HEK293T (cell line): ENCODE measurements at regions not wholly inside any gene's neighbourhood (a gene's known extent, or its start where the extent isn't known, plus 50 kb on each side); places are given as distances from the start of the nearest gene placed in this dataset.

Experiments used
- CTCF ChIA-PET: fragments of 350-600 bp; formaldehyde crosslinking; extraction: SDS; loops from one replicate; lab custom pipeline; 2021; ENCODE audit warnings: antibody characterized with exemption, inconsistent platforms; lab: Yijun Ruan, JAX
- POLR2A ChIA-PET: fragments of 350-600 bp; formaldehyde crosslinking; extraction: SDS; loops from one replicate; lab custom pipeline; 2020; ENCODE audit warnings: antibody characterized with exemption, inconsistent platforms; lab: Yijun Ruan, JAX
- DNase-seq: peaks from one replicate; pipeline ENCODE4 v3.0.0; 2012; ENCODE audit warnings: mixed read lengths; ENCODE audit errors: extremely low spot score
- ARNT ChIP-seq: fragments of 450-650 bp; IDR thresholded peaks from 2 replicates; pipeline ENCODE4 v1.6.1; 2017; ENCODE audit warnings: mild to moderate bottlenecking
- BHLHE40 ChIP-seq: fragments of 450-650 bp; IDR thresholded peaks from 2 replicates; pipeline ENCODE4 v1.6.1; 2016; ENCODE audit warnings: mild to moderate bottlenecking, moderate library complexity, borderline replicate concordance
- CTBP1 ChIP-seq: fragments of 450-650 bp; IDR thresholded peaks from 2 replicates; pipeline ENCODE4 v1.6.1; 2016; ENCODE audit warnings: borderline replicate concordance
- ELF4 ChIP-seq: fragments of 450-650 bp; IDR thresholded peaks from 2 replicates; pipeline ENCODE4 v1.6.1; 2017; ENCODE audit warnings: antibody characterized with exemption
- FOXA1 ChIP-seq: fragments of 450-650 bp; IDR thresholded peaks from 2 replicates; pipeline ENCODE4 v1.6.1; 2016; ENCODE audit warnings: mild to moderate bottlenecking
- FOXK2 ChIP-seq: fragments of 450-650 bp; IDR thresholded peaks from 2 replicates; pipeline ENCODE4 v1.6.1; 2016; ENCODE audit warnings: mild to moderate bottlenecking
- FOXM1 ChIP-seq: fragments of 450-650 bp; IDR thresholded peaks from 2 replicates; pipeline ENCODE4 v1.6.1; 2017; ENCODE audit warnings: mild to moderate bottlenecking, borderline replicate concordance
- HDGF ChIP-seq: fragments of 450-650 bp; IDR thresholded peaks from 2 replicates; pipeline ENCODE4 v1.6.1; 2017; ENCODE audit warnings: antibody characterized with exemption, borderline replicate concordance
- L3MBTL2 ChIP-seq: fragments of 450-650 bp; conservative IDR thresholded peaks from 2 replicates; pipeline ENCODE4 v1.6.1; 2016; ENCODE audit warnings: mild to moderate bottlenecking
- LEF1 ChIP-seq: fragments of 450-650 bp; IDR thresholded peaks from 2 replicates; pipeline ENCODE4 v1.6.1; 2017; ENCODE audit warnings: mild to moderate bottlenecking, borderline replicate concordance
- NFRKB ChIP-seq: fragments of 450-650 bp; IDR thresholded peaks from 2 replicates; pipeline ENCODE4 v1.6.1; 2016; ENCODE audit warnings: mild to moderate bottlenecking, moderate library complexity
- PKNOX1 ChIP-seq: fragments of 450-650 bp; IDR thresholded peaks from 2 replicates; pipeline ENCODE4 v1.6.1; 2016
- SP1 ChIP-seq: fragments of 450-650 bp; IDR thresholded peaks from 2 replicates; pipeline ENCODE4 v1.6.1; 2017
- SUZ12 ChIP-seq: fragments of 450-650 bp; IDR thresholded peaks from 2 replicates; pipeline ENCODE4 v1.6.1; 2016; ENCODE audit warnings: mild to moderate bottlenecking
- TARDBP ChIP-seq: fragments of 450-650 bp; IDR thresholded peaks from 2 replicates; pipeline ENCODE4 v1.6.1; 2016
- ZNF384 ChIP-seq: fragments of 450-650 bp; IDR thresholded peaks from 2 replicates; pipeline ENCODE4 v1.6.1; 2016

GRCh38 chr6:12436224-12436623, 146.1 kb downstream of the EDN1 start:
- ChIA-PET CTCF (no interaction called here), POLR2A (no interaction called here)
- no peak for DNase-seq
- TF ChIP-seq ZNF384 (no peak), NFRKB (no peak), LEF1 (no peak), FOXA1 (no peak), SP1 (no peak), TARDBP (no peak)

- CTCF ChIA-PET = no interaction called here
- no peak for TF ChIP-seq ARNT
- no peak for TF ChIP-seq L3MBTL2
- no peak for TF ChIP-seq FOXA1
- no peak for TF ChIP-seq FOXK2
- TF ChIP-seq CTBP1 = no peak
- no peak for TF ChIP-seq NFRKB
- no peak for TF ChIP-seq TARDBP
- TF ChIP-seq ZNF384 = no peak
- DNase-seq = no peak
- POLR2A ChIA-PET = no interaction called here
These were observed 146.5 kb downstream of the EDN1 start for GRCh38 chr6:12436683-12437082.

- no peak for DNase-seq
- ChIA-PET CTCF (no interaction called here), POLR2A (no interaction called here)
- no peak for TF ChIP-seq PKNOX1
- TF ChIP-seq HDGF = no peak
These were observed 149.1 kb downstream of the EDN1 start for GRCh38 chr6:12439296-12439695.

GRCh38 chr6:12440981-12441380, 150.8 kb downstream of the EDN1 start:
- no peak for TF ChIP-seq NFRKB
- no peak for TF ChIP-seq PKNOX1
- no peak for TF ChIP-seq FOXM1
- no peak for TF ChIP-seq FOXA1
- no peak for TF ChIP-seq L3MBTL2
- TF ChIP-seq HDGF = no peak
- no peak for TF ChIP-seq CTBP1
- no peak for TF ChIP-seq TARDBP
- TF ChIP-seq FOXK2 = no peak
- ChIA-PET POLR2A (no interaction called here), CTCF (no interaction called here)
- DNase-seq = no peak

- no peak for TF ChIP-seq NFRKB
- ChIA-PET POLR2A (no interaction called here), CTCF (no interaction called here)
- DNase-seq = no peak
These were observed 152.3 kb downstream of the EDN1 start for GRCh38 chr6:12442455-12442854.

- no peak for DNase-seq
- ChIA-PET CTCF (no interaction called here), POLR2A (no interaction called here)
- TF ChIP-seq ARNT = no peak
- TF ChIP-seq SUZ12 = no peak
- no peak for TF ChIP-seq FOXM1
- no peak for TF ChIP-seq LEF1
- TF ChIP-seq PKNOX1 = no peak
- no peak for TF ChIP-seq ELF4
- no peak for TF ChIP-seq NFRKB
- TF ChIP-seq L3MBTL2 = no peak
- no peak for TF ChIP-seq CTBP1
- TF ChIP-seq TARDBP = no peak
- TF ChIP-seq HDGF = no peak
- TF ChIP-seq FOXK2 = no peak
- TF ChIP-seq SP1 = no peak
- TF ChIP-seq FOXA1 = no peak
- no peak for TF ChIP-seq BHLHE40
- TF ChIP-seq ZNF384 = no peak
These were observed 156.2 kb downstream of the EDN1 start for GRCh38 chr6:12446394-12446793.

- CTCF ChIA-PET = no interaction called here
- TF ChIP-seq FOXM1 (no peak), FOXA1 (no peak), PKNOX1 (no peak), ELF4 (no peak), ARNT (no peak), BHLHE40 (no peak), FOXK2 (no peak), ZNF384 (no peak), SUZ12 (no peak), TARDBP (no peak), NFRKB (no peak), L3MBTL2 (no peak), HDGF (no peak), LEF1 (no peak), SP1 (no peak), CTBP1 (no peak)
- POLR2A ChIA-PET = no interaction called here
- DNase-seq = no peak
These were observed 159.3 kb downstream of the EDN1 start for GRCh38 chr6:12449447-12449846.
